ENCODE measurements at regions not wholly inside any gene's neighbourhood (a gene's known extent, or its start where the extent isn't known, plus 50 kb on each side); places are given as distances from the start of the nearest gene placed in this dataset.

DNA sequence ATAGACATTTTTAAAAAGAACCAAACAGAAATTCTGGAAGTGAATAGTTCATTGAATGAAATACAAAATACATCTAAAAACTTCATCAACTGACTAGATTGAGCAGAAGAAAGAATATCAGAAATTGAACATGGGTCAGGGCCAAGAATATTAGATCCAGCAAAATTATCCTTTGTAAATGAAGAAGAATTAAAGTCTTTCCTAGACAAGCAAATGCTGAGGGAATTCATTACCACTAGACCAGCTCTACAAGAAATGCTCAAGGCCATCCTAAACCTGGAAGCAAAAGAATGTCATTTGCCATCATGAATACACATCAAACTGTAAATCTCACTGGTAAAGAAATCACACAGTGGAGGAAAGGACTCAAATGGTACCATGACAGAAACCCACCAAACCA lies 72.7 kb upstream of the RPL34 start:
- TF ChIP-seq POLR2A (IDR thresholded peaks at IDR 0.05; ENCODE audit: low read length) (no peak), GATA1 (IDR thresholded peaks at IDR 0.05; ENCODE audit: low read depth, low read length) (no peak)
